Head of caudate nucleus (tissue), 42 donors: ENCODE measurements at regions not wholly inside any gene's neighbourhood (a gene's known extent, or its start where the extent isn't known, plus 50 kb on each side); places are given as distances from the start of the nearest gene placed in this dataset.
A peak's percentile ranks its signal among the peaks of the same experiment; 100 is the strongest.
"Not testable (repeated sequence)": the region's sequence is repeated elsewhere in the genome, so short reads cannot be mapped to it uniquely, and the experiment has no call there.

Experiments used
- DNase-seq, 42 donors: peaks; one replicate each; pipeline versions ENCODE4 v3.0.0 to v3.0.0-alpha.2; 2020 to 2021; ENCODE audit warnings: mixed read lengths in 7 of 42
- intact Hi-C: fragments of 100-400 bp; cut with DNase I; formaldehyde crosslinking; loops from one replicate; pipeline ENCODE4 v1.15.0; 2022

DNA sequence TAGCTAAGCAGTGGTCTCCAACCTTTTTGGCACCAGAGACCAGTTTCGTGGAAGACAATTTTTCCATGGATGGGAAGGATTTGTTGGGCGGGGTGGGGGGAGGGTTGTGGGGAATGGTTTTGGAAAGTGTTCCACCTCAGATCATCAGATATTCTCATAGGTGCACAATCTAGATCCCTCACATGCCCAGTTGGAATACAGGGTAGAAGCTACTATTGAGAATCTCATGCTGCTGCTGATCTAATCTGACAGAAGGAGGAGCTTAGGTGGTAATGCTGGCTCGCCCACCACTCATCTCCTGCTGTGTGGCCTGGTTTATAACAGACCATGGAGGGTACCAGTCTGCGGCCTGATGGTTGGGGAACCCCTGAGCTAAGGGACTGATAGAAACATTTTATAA, 662.7 kb upstream of the RGMB start:
- DNase-seq, result no peak
- intact Hi-C loops, result no loop called here

DNA sequence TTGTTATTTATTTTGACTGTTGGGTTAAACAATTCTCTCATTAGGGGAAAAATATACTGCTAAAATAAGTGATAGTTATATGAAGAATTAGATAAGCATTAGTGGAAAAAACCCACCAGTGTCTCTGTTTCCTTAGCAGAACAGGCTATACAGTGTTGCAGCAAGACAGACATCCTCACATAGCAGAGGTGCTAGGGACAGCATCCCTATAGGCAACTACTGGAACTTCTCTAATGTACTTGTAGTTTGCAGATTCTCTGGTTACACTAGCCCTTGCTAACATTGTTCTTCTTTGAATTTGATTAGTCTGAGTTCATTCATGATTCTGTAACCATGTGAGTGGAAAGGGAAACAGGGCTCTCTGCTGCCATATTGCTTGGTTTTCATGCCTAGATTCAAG, 661.8 kb upstream of the RGMB start:
- DNase-seq, result no peak
- intact Hi-C loops, result no loop called here

DNA sequence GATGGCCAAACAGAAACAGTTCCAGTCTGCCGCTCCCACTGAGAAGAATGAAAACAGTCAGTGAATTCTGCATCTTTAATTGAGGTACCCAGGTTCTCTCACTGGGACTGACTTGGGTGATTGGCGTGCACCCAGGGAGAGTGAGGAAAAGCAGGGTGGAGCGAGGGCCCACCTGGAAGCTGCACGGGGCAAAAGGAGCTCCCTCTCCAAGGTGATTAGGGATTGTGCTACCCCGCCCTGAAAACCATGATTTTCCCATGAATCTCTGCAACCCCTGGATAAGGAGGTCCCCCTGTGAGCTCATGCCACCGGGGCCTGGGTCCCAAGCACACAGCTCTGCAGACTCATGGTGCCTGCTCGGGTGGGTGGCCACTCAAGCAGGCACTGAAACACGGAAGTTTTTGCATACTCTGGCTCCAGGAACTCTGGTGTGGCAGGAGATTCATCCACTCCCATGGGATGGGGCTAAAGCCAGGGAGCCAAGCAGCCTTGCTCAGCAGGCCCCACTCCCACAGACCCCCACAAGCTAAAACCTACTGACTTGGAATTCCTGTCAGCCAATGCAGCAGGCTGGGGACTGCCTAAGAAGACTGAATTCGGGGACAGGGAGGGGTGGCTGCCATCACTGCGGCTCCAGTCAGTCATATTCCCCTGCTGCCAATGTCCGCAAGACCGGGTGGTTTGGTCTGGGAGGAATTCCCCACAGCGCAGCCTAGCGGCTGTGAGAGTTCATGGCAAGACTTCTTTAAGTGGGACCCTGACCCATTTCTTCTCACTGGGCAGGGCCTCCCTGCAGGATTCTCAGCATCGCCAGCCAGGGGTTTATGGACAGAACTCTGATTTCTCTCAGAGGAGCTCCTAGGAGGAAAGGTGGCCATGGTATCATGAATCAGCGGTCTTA, 652.2 kb upstream of the RGMB start:
- intact Hi-C loops, result no loop called here
- peak in 18 of 42 donors; percentile 1 to 51 (median 26) for DNase-seq

DNA sequence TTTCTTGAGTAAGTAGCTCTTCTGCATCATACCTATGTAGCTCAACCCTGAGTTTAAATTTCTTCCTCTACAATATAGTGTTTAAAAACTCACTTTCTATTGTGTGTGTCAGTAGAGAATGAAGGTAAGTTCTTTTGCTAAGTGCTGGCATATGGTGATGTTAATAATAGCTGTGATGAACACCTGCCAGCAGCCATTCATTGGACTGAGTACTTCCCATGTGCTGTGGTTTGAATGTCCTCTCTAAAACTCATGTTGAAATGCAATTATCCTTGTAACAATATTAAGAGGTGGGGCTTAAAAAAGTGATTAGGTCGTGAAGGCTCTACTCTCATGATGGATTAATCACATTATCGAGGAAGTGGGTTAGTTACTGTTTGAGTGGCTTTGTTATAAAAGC, 645.2 kb upstream of the RGMB start:
- DNase-seq, result no peak
- intact Hi-C loops, result no loop called here

DNA sequence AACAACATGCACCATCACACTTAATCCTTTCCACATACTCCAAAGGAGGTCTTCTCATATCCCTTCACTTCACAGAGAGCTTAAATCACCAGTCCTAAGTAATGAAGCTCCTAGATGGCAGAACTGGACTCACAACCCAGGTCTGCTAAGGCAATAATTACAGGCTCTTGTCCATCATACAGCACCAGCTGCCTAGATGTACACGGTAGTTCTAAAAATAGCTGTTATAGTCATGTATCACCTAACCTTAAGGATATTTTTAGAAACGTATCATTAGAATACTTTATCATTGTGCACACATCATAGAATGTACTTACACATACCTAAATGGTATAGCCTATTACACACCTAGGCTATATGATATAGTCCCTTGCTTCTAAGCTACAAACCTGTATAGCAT, 644.6 kb upstream of the RGMB start:
- DNase-seq, result no peak
- intact Hi-C loops, result no loop called here

DNA sequence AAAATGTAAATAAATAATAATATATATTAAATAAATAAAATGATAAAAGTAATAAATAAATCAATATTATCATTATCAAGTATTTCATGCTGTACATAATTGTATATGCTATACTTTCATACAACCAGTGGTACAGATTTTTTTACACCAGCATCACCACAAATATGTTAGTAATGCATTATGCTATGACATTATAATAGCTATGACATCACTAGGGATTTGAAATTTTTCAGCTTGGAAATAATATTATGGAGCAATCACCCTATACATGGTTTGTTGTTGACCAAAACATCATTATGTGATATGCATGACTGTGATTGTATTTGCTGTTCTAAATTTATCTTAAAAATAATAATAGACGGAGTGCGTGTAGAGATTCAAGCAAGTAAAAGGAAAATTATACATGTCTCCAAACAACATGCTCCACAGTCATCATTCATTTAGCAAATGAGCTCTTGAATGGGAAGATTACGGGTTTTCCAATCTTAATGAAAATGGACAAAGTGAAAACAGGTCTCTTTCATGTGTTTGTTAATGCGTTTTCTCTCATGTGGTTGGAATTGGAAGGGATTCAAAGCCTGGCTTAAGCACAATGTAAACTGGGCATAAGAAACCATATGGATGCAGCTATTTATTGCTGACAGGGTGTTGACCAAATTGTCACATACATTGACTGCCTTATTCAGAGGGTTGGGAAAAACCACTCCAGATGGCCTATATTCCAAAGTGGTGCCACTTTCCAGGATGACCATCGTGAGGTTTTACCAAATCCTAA, 643.0 kb upstream of the RGMB start:
- intact Hi-C loops, result no loop called here
- no peak for DNase-seq

DNA sequence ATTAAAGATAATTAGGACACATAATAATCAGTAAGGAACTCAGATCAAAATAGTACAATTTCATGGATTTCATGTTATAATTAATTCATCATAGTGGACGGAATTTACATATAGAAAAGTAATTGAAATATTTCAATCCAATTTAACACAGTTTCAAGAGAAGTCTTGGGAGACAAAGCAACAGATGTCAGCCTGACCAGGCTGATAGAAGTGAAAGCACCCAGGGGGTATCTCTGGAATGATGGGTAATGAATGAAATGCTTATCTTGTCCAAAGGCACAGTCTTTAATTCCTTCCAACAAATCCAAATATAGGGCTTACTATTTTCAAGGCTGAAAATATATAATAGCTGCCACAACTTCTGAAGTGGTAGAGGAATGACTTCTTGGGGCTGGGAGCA, 629.3 kb upstream of the RGMB start:
- intact Hi-C loops, result no loop called here
- no peak for DNase-seq

DNA sequence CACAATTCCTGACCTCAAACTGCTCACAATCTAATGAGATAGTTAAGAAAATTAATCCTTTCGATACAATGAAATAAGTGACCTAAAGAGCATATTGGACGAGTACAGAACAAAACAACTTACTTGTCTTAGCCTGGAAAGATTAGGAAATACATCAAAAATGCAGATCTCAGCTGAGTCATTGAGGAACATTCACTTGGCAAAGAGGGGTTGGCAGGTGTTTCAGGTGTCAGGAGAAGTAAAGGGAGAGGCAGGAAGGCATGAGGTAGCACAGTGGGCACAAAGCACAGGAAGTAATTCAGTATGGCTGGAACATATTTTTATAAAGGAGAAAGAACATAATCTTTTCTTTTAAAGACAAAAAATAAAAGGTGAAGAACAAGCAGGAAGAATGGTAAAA, 628.8 kb upstream of the RGMB start:
- intact Hi-C loops, result no loop called here
- DNase-seq, result no peak

DNA sequence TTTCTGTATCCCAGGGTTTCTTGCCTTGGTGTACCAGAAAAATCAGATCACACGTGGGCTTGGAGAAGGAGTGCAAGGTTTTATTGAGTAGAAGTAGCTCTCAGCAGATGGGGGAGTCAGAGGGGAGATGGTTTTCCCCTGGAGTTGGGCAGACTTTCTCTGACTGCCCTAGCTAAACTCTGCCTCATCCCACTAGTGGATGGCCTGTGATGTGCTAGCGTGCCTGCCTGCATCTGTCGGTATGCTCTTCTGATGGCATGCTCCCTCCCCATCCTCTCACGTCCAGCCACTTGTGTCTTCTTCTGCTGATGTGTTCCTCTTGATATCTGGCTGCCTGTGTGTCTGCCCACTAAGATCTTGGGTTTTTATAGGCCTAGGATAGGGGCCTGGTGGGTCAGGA, 616.1 kb upstream of the RGMB start:
- intact Hi-C loops, result no loop called here
- DNase-seq, result no peak

DNA sequence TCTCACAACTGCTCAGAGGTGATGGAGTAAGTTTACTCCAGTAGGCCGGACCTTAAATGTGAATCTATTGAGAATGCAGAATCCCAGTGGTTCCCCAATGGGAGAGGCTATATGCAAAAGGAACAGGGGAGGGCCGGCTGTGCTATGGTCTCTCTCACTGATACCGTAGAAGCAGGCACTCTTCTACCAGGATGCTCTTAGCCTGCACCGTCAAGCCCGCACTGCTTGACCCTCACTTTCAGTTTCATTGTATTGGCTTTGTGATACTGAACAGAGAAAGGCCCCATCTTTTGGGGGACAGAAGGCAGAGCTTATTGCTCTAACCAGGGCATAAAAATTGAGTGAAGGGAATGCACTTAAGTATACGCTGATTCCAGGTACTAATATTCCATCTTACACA, 615.0 kb upstream of the RGMB start:
- intact Hi-C loops, result no loop called here
- no peak for DNase-seq

DNA sequence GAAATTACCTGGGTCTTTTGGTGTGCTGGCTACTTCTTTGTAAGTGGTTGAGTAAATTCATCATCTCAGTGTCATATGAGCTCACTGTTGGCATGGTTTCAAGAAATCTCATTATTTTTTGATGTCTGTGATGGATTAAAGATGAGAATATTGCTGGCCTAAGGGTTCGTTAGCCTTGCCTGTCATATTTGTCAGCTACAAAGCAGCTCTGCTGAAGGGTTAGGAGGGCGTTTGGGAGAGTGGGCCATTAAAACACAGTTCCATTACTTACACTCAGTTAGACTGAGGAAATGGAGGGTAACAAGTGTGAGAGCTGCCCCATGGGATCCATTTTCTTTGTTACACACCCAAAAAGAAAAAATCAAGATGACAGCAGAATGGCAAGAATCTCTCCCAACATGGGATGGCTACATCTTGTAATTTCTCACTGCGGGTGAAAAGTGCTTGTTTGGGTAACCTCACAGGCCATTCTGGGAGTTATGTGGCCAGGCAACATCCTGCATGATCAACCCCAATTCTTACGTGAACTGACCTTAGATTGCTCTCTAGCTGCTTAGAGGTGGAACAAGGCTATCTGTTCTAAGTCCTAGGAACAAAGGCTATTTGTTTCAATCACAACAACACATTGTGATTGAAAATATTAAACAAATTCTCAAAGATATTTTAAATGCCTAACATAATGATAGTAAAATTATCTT, 609.5 kb upstream of the RGMB start:
- intact Hi-C loops, result no loop called here
- no peak for DNase-seq

DNA sequence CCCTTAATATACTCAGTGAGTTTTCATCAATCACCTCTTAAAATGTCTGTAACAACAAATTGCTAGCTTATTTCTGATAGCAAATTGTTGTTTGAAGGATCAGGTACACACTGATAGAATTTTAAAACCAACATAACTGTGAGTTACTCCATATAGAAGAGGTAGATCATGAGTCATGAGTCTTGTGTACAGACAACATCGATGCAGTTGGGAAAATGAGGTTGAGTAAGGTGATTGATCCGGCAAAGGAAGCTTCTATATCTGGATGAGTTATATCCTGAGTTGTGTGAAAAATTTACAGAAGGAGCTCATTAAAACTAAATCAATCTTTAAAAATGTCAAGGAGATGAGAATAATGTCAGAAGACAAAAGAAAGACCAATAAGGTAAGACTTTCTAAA, 604.6 kb upstream of the RGMB start:
- intact Hi-C loops, result no loop called here
- DNase-seq, result no peak

DNA sequence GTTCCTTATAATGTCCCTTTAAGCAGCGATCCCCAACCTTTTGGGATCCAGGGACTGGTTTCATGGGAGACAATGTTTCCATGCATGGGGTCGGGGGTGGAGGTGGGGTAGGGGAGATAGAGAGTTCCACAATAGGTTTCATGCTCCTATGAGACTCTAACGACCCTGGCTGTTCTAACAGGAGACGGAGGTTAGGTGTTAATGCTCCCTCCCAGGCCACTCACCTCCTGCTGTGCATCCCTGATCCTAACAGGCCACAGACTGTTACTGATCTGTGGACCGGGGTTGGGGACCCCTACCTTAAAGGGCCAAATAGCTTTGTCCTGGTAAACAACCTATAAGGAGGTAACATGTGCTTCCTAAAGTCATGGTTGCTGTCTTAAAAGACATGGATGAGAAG, 602.5 kb upstream of the RGMB start:
- intact Hi-C loops, result no loop called here
- DNase-seq, result no peak

DNA sequence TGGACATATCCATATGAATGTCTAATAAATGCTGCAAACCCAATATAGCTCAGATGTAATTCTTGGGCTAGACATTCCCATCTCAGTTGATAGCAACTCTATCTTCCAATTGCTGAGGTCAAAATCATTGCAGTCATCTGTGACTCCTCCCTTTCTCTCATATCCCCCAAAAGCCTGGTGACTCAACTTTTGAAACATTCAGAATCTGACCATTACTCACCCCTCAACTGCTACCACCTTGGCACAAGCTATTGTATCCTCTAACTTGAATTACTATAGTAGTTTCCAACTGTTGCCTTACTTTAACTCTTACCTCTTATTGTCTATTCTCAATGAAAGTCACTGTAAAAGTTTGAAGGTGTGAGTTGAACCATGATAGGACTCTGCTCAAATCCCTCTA, 600.1 kb upstream of the RGMB start:
- DNase-seq, result no peak
- intact Hi-C loops, result no loop called here

DNA sequence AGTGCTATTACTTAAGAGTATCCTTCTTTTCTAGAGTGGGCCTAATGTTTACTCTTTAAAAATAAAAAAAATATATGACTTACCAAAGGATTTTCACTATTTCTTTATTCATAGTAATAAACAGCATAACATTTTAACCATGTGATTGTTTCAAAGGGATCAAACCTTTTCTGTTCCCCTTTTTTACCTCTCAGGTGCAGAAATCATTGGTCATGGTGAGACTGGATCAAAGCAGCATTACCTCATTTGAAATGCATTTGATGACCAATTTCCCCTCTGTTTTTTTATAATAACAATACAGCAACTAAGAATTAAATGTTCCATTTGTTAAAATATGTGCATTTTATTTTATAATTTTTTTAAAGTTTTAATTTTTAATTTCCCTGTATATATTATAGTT, 598.0 kb upstream of the RGMB start:
- no peak for DNase-seq
- intact Hi-C loops, result no loop called here

DNA sequence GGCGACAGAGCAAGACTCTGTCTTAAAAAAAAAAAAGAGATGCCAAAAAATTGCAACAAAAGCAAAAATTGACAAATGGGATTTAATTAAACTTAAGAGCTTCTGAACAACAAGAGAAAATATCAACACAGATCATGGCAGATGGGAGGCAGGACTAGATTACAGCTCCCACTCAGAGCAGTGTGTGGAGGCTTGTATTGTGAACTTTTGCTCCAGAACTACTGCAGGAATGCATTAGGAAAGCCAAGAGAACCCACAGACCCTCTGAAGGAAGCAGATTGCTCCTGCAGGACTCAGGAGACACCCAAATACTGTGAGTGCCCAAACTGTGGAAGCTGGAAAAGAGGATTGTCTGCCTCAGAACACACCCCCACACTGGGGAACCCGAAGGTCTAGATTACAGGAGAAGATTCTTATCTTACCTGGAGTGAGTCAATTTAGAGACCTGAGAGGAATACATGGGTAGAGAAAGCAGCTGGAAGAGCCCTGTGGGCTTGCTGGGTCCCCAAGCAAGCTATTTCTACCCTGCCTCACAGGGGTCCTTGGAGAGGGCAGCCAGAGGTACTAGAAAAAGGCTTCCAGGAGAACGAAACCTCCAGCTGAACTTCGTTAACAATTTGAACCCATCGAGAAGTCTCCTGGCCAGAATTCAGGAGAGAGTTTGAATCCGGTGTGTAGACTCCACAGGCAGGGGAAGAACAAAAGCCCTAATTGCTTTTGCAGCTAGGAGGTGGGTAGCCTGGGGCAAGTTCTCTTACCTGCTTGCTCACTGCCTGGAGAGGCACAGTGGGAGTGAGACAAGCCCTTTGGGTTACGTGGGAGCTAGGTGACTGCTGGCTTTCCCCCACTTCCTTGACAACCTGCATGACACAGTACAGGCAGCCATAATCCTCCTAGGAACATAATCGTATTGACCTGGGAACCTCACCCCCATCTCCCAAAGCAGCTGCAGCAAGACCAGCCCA, 593.4 kb upstream of the RGMB start:
- intact Hi-C loops, result no loop called here
- no peak for DNase-seq

DNA sequence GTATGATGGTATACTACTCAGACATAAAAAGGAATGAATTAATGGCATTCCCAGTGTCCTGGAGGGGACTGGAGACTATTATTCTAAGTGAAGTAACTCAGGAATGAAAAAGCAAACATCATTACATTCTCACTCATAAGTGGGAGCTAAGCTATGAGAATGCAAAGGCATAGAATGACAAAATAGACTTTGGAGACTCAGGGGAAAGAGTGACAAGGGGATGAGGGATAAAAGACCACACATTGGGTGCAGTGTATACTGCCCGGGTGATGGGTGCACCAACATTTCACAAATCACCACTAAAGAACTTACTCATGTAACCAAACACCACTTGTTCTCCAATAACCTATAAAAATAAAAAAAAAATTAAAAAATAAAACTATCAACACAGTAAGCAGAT, 587.3 kb upstream of the RGMB start:
- intact Hi-C loops, result no loop called here
- DNase-seq, result no peak

DNA sequence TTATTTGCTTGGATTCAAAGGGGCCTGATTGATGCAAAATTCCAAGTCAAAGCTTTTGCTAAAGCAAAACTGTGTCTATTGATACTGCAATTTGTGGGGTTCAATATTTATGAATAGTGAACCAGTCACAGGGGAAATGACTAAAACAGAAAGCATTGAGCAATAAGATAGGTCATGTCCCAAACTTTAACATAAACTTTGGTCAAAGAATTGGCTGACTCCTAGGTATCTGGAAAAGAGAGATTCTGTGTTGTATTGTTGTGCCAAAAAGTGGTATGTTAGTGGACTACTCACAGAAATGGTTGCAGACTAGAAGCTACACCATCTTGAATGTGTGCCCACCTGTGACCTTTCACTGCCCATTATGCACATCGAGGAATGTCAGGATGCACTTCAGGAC, 585.5 kb upstream of the RGMB start:
- DNase-seq, result no peak
- intact Hi-C loops, result no loop called here

DNA sequence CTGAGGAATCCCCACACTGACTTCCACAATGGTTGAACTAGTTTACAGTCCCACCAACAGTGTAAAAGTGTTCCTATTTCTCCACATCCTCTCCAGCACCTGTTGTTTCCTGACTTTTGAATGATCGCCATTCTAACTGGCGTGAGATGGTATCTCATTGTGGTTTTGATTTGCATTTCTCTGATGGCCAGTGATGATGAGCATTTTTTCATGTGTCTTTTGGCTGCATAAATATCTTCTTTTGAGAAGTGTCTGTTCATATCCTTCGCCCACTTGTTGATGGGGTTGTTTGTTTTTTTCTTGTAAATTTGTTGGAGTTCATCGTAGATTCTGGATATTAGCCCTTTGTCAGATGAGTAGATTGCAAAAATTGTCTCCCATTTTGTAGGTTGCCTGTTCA, 583.1 kb upstream of the RGMB start:
- DNase-seq, intact Hi-C loops: not testable (repeated sequence)
